Activated naive CD4-positive, alpha-beta T cell treated with anti-CD3 and anti-CD28 coated beads for 36 hours (primary cell): ENCODE measurements at regions not wholly inside any gene's neighbourhood (a gene's known extent, or its start where the extent isn't known, plus 50 kb on each side); places are given as distances from the start of the nearest gene placed in this dataset.

Experiments used
- CTCF ChIA-PET: fragments of 350-600 bp; sonication (Branson Sonifier 250); formaldehyde crosslinking; loops from one replicate; lab custom pipeline; 2021; ENCODE audit warnings: antibody characterized with exemption; lab: Charles Lee
- DNase-seq: peaks from one replicate; pipeline ENCODE4 v3.0.0-alpha.2; 2020
- H3K27ac Mint-ChIP-seq: one replicate; pipeline ENCODE4 v1.8.0; 2021; ENCODE audit warnings: mild to moderate bottlenecking, mixed read lengths
- H3K27me3 Mint-ChIP-seq: one replicate; pipeline ENCODE4 v1.8.0; 2021; ENCODE audit warnings: low read depth, mixed read lengths
- H3K36me3 Mint-ChIP-seq: one replicate; pipeline ENCODE4 v1.8.0; 2021; ENCODE audit warnings: low read depth, mixed read lengths
- H3K4me1 Mint-ChIP-seq: one replicate; pipeline ENCODE4 v1.8.0; 2021; ENCODE audit warnings: low read depth, mixed read lengths
- H3K4me3 Mint-ChIP-seq: one replicate; pipeline ENCODE4 v1.8.0; 2021; ENCODE audit warnings: mild to moderate bottlenecking, moderate library complexity, mixed read lengths
- H3K9me3 Mint-ChIP-seq: one replicate; pipeline ENCODE4 v1.8.0; 2021; ENCODE audit warnings: mixed read lengths
- intact Hi-C: fragments of 100-400 bp; cut with micrococcal nuclease; formaldehyde crosslinking; loops from one replicate; pipeline ENCODE4 v1.15.1; 2023

GRCh38 chr17:14630621-14631020 is 329.7 kb downstream of the HS3ST3B1 start:
- no peaks in the 10 kb centered on the region for H3K36me3 Mint-ChIP-seq
- H3K9me3 Mint-ChIP-seq: no peaks in the 10 kb centered on the region
- no peak overlapping the region for H3K4me3 Mint-ChIP-seq
- CTCF ChIA-PET: no interaction called here
- intact Hi-C loops: no loop called here
- no peak overlapping the region for H3K27ac Mint-ChIP-seq
- no peaks in the 10 kb centered on the region for H3K4me1 Mint-ChIP-seq
- DNase-seq: no peak
- no peaks in the 10 kb centered on the region for H3K27me3 Mint-ChIP-seq

GRCh38 chr17:14630046-14630445 is 329.2 kb downstream of the HS3ST3B1 start:
- no peak for DNase-seq
- Mint-ChIP-seq H3K9me3 (no peaks in the 10 kb centered on the region), H3K36me3 (no peaks in the 10 kb centered on the region), H3K27me3 (no peaks in the 10 kb centered on the region), H3K27ac (no peak overlapping the region), H3K4me1 (no peaks in the 10 kb centered on the region), H3K4me3 (no peak overlapping the region)
- intact Hi-C loops: no loop called here
- CTCF ChIA-PET: no interaction called here

- Mint-ChIP-seq H3K27ac (no peak overlapping the region), H3K27me3 (no peaks in the 10 kb centered on the region), H3K4me1 (no peaks in the 10 kb centered on the region), H3K36me3 (no peaks in the 10 kb centered on the region), H3K4me3 (no peak overlapping the region), H3K9me3 (no peaks in the 10 kb centered on the region)
- CTCF ChIA-PET: interaction anchor here (0.7 kb wide), 1 partner anchor 218 kb away, joined by 3 read pairs; no protein-coding TSS in a partner anchor
- no peak for DNase-seq
- intact Hi-C loops: no loop called here
Measured at GRCh38 chr17:14622615-14623101, 321.8 kb downstream of the HS3ST3B1 start.

- no peak overlapping the region for H3K27ac Mint-ChIP-seq
- no peaks in the 10 kb centered on the region for H3K36me3 Mint-ChIP-seq
- H3K9me3 Mint-ChIP-seq: no peaks in the 10 kb centered on the region
- no peak for DNase-seq
- CTCF ChIA-PET: no interaction called here
- no peaks in the 10 kb centered on the region for H3K27me3 Mint-ChIP-seq
- intact Hi-C loops: no loop called here
- no peaks in the 10 kb centered on the region for H3K4me1 Mint-ChIP-seq
- H3K4me3 Mint-ChIP-seq: no peak overlapping the region
Measured at GRCh38 chr17:14621826-14622614, 321.1 kb downstream of the HS3ST3B1 start.

- no peaks in the 10 kb centered on the region for H3K9me3 Mint-ChIP-seq
- intact Hi-C loops: no loop called here
- no peak overlapping the region for H3K4me3 Mint-ChIP-seq
- H3K27me3 Mint-ChIP-seq: no peaks in the 10 kb centered on the region
- no peak overlapping the region for H3K27ac Mint-ChIP-seq
- CTCF ChIA-PET: no interaction called here
- no peak for DNase-seq
- no peaks in the 10 kb centered on the region for H3K4me1 Mint-ChIP-seq
- H3K36me3 Mint-ChIP-seq: no peaks in the 10 kb centered on the region
Measured at GRCh38 chr17:14619821-14620220, 318.9 kb downstream of the HS3ST3B1 start.

- intact Hi-C loops: no loop called here
- Mint-ChIP-seq H3K27ac (no peak overlapping the region), H3K4me1 (no peaks in the 10 kb centered on the region), H3K36me3 (no peaks in the 10 kb centered on the region), H3K27me3 (no peaks in the 10 kb centered on the region), H3K4me3 (no peak overlapping the region), H3K9me3 (peaks cover 8% of the 10 kb centered on the region)
- no peak for DNase-seq
- CTCF ChIA-PET: no interaction called here
Measured at GRCh38 chr17:14616528-14616927, 315.6 kb downstream of the HS3ST3B1 start.

GRCh38 chr17:14605267-14605599 is 304.4 kb downstream of the HS3ST3B1 start:
- H3K4me3 Mint-ChIP-seq: no peak overlapping the region
- no peak for DNase-seq
- H3K36me3 Mint-ChIP-seq: no peaks in the 10 kb centered on the region
- H3K9me3 Mint-ChIP-seq: peaks cover 14% of the 10 kb centered on the region
- H3K27ac Mint-ChIP-seq: no peak overlapping the region
- H3K27me3 Mint-ChIP-seq: no peaks in the 10 kb centered on the region
- CTCF ChIA-PET: interaction anchor here (0.6 kb wide), 1 partner anchor 525 kb away, joined by 3 read pairs; no protein-coding TSS in a partner anchor
- intact Hi-C loops: no loop called here
- peaks cover 8% of the 10 kb centered on the region for H3K4me1 Mint-ChIP-seq

- Mint-ChIP-seq H3K4me1 (peaks cover 8% of the 10 kb centered on the region), H3K27ac (no peak overlapping the region)
- intact Hi-C loops: no loop called here
Measured at GRCh38 chr17:14604591-14605266, 303.8 kb downstream of the HS3ST3B1 start.

GRCh38 chr17:14596224-14596623 is 295.3 kb downstream of the HS3ST3B1 start:
- Mint-ChIP-seq H3K4me3 (no peak overlapping the region), H3K4me1 (peaks cover 16% of the 10 kb centered on the region), H3K36me3 (no peaks in the 10 kb centered on the region), H3K27ac (no peak overlapping the region), H3K27me3 (peaks cover 1% of the 10 kb centered on the region), H3K9me3 (peaks cover 2% of the 10 kb centered on the region)
- CTCF ChIA-PET: no interaction called here
- intact Hi-C loops: no loop called here
- DNase-seq: no peak

More at GRCh38 chr17:14604591-14605266, 303.8 kb downstream of the HS3ST3B1 start:
- no peak overlapping the region for H3K4me3 Mint-ChIP-seq
- CTCF ChIA-PET: interaction anchor here (0.6 kb wide), 1 partner anchor 525 kb away, joined by 3 read pairs; no protein-coding TSS in a partner anchor
- no peaks in the 10 kb centered on the region for H3K27me3 Mint-ChIP-seq
- H3K36me3 Mint-ChIP-seq: no peaks in the 10 kb centered on the region
- peaks cover 11% of the 10 kb centered on the region for H3K9me3 Mint-ChIP-seq
- DNase-seq: peak; percentile 6

GRCh38 chr17:14595656-14596055 is 294.8 kb downstream of the HS3ST3B1 start:
- no peaks in the 10 kb centered on the region for H3K36me3 Mint-ChIP-seq
- intact Hi-C loops: no loop called here
- no peak overlapping the region for H3K4me3 Mint-ChIP-seq
- no peak for DNase-seq
- H3K9me3 Mint-ChIP-seq: peaks cover 2% of the 10 kb centered on the region
- CTCF ChIA-PET: no interaction called here
- H3K27me3 Mint-ChIP-seq: peaks cover 1% of the 10 kb centered on the region
- no peak overlapping the region for H3K27ac Mint-ChIP-seq
- H3K4me1 Mint-ChIP-seq: peaks cover 16% of the 10 kb centered on the region

- Mint-ChIP-seq H3K4me1 (peaks cover 16% of the 10 kb centered on the region), H3K27me3 (peaks cover 1% of the 10 kb centered on the region), H3K27ac (no peak overlapping the region), H3K36me3 (no peaks in the 10 kb centered on the region), H3K9me3 (no peaks in the 10 kb centered on the region), H3K4me3 (no peak overlapping the region)
- intact Hi-C loops: no loop called here
- DNase-seq: no peak
- CTCF ChIA-PET: no interaction called here
Measured at GRCh38 chr17:14594690-14595089, 293.8 kb downstream of the HS3ST3B1 start.

GRCh38 chr17:14593956-14594355 is 293.1 kb downstream of the HS3ST3B1 start:
- no peaks in the 10 kb centered on the region for H3K9me3 Mint-ChIP-seq
- H3K4me3 Mint-ChIP-seq: no peak overlapping the region
- CTCF ChIA-PET: no interaction called here
- no peak for DNase-seq
- no peaks in the 10 kb centered on the region for H3K36me3 Mint-ChIP-seq
- H3K27ac Mint-ChIP-seq: no peak overlapping the region
- H3K4me1 Mint-ChIP-seq: peaks cover 16% of the 10 kb centered on the region
- intact Hi-C loops: no loop called here
- H3K27me3 Mint-ChIP-seq: peaks cover 1% of the 10 kb centered on the region
